ENCODE measurements at regions not wholly inside any gene's neighbourhood (a gene's known extent, or its start where the extent isn't known, plus 50 kb on each side); places are given as distances from the start of the nearest gene placed in this dataset.

DNA sequence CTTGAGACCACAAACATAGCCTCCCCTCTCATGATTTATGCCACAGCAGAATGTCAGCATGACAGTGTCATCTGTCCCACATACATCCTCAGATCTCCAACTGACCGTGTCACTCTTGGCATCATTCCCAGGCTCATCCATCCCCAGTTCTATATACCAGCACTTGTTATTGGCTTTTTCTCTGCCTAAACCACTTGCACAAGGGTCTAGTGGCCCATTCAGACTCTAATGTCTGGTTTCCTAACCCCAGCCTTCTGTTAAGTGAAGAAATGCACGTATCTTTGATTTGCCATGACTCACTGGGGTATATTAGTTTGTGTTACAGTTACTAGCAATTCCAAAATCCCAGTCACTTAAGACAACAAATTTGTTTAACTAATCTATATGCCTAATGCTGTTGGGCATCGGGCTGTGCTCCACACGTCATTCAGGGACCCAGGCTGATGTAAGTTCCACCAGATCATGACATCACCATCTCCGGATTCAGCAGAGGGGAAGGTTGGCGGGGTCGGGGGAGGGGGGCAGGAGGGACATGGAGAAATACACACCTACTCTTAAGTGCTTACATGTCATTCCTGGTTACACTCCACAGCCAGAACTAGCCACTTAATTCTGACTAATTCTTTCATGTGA, 517.4 kb downstream of the BUD13 start:
- H3K36me3 ChIP-seq (ENCODE audit: control insufficient read depth, low read length): no peaks in the 10 kb centered on the region
- no peaks in the 10 kb centered on the region for H3K9me3 ChIP-seq (ENCODE audit: control insufficient read depth, insufficient read depth, low read length)
- no peaks in the 10 kb centered on the region for H4K20me1 ChIP-seq (ENCODE audit: control insufficient read depth, insufficient read depth, low read depth, low read length)
- H3F3A ChIP-seq (ENCODE audit: control insufficient read depth, insufficient read depth): no peaks in the 10 kb centered on the region
- no peak for TF ChIP-seq EZH2phosphoT487 (IDR thresholded peaks at IDR 0.05; ENCODE audit: borderline replicate concordance, low read length)
- TF ChIP-seq, protein P1, sequence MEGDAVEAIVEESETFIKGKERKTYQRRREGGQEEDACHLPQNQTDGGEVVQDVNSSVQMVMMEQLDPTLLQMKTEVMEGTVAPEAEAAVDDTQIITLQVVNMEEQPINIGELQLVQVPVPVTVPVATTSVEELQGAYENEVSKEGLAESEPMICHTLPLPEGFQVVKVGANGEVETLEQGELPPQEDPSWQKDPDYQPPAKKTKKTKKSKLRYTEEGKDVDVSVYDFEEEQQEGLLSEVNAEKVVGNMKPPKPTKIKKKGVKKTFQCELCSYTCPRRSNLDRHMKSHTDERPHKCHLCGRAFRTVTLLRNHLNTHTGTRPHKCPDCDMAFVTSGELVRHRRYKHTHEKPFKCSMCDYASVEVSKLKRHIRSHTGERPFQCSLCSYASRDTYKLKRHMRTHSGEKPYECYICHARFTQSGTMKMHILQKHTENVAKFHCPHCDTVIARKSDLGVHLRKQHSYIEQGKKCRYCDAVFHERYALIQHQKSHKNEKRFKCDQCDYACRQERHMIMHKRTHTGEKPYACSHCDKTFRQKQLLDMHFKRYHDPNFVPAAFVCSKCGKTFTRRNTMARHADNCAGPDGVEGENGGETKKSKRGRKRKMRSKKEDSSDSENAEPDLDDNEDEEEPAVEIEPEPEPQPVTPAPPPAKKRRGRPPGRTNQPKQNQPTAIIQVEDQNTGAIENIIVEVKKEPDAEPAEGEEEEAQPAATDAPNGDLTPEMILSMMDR (IDR thresholded peaks at IDR 0.05; ENCODE audit: low read depth, low read length, poor library complexity, severe bottlenecking): no peak
- H3K27me3 ChIP-seq (ENCODE audit: control insufficient read depth, low read length): no peaks in the 10 kb centered on the region
- no peaks in the 10 kb centered on the region for H3K4me1 ChIP-seq (ENCODE audit: control insufficient read depth, low read length)
- H3K27ac ChIP-seq (ENCODE audit: low read depth, low read length): no peak overlapping the region
- no peaks in the 10 kb centered on the region for H3K9me2 ChIP-seq (replicated peaks; ENCODE audit: control insufficient read depth, low read length)
- no peak overlapping the region for H3K4me2 ChIP-seq (ENCODE audit: low read length)
- H3K4me3 ChIP-seq (ENCODE audit: low read length): no peak overlapping the region
- H3K79me2 ChIP-seq (ENCODE audit: control insufficient read depth, low read length): no peaks in the 10 kb centered on the region

DNA sequence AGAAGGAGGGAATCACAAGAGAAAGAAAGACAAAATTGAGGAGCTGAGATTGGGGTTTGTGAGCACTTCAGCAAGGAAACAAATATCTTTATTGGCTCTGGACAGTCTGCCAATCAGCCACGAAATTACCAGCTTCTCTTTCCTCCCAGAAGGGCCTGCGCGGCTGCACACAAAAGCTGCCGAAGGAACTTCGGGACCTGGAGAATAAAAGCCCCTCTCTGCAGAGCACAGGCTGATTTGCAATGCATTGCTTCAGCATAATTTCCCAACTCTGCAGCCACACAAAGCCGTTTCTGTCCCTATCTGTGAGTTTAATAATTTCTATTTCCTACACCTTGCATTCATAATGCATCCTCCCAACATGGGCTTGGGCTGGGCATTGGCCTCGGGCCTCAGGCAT, 522.6 kb downstream of the BUD13 start:
- TF ChIP-seq, protein P1 (IDR thresholded peaks at IDR 0.05; ENCODE audit: low read depth, low read length, poor library complexity, severe bottlenecking): no peak
- no peak for TF ChIP-seq EZH2phosphoT487 (IDR thresholded peaks at IDR 0.05; ENCODE audit: borderline replicate concordance, low read length)
- Histone ChIP-seq H3K79me2 (ENCODE audit: control insufficient read depth, low read length) (no peaks in the 10 kb centered on the region), H3K36me3 (ENCODE audit: control insufficient read depth, low read length) (no peaks in the 10 kb centered on the region), H3K4me3 (ENCODE audit: low read length) (no peak overlapping the region), H3K9me3 (ENCODE audit: control insufficient read depth, insufficient read depth, low read length) (no peaks in the 10 kb centered on the region), H3F3A (ENCODE audit: control insufficient read depth, insufficient read depth) (no peaks in the 10 kb centered on the region), H3K4me1 (ENCODE audit: control insufficient read depth, low read length) (no peaks in the 10 kb centered on the region), H3K4me2 (ENCODE audit: low read length) (no peak overlapping the region), H3K27ac (ENCODE audit: low read depth, low read length) (no peak overlapping the region), H3K9me2 (replicated peaks; ENCODE audit: control insufficient read depth, low read length) (no peaks in the 10 kb centered on the region), H4K20me1 (ENCODE audit: control insufficient read depth, insufficient read depth, low read depth, low read length) (no peaks in the 10 kb centered on the region), H3K27me3 (ENCODE audit: control insufficient read depth, low read length) (no peaks in the 10 kb centered on the region)

DNA sequence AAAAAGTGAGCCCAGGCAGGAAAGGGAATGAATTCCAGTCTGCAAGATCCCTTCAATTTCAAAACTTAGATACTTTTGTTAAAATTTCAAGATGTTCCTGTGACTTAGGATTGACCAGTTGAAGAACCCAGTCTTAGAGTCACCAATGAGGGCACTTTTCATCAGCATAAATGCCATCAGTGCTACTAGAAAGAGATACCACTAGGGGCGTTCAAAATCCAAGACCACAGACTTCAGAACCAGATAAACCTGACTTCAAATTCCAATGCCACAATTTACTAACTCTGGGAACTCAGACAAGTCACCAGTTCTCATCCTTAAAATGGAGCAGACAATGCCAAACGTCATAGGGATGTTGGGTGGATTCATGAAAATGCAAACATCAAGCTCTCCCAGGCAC, 523.2 kb downstream of the BUD13 start:
- TF ChIP-seq, protein P1 (IDR thresholded peaks at IDR 0.05; ENCODE audit: low read depth, low read length, poor library complexity, severe bottlenecking): no peak
- no peak for TF ChIP-seq EZH2phosphoT487 (IDR thresholded peaks at IDR 0.05; ENCODE audit: borderline replicate concordance, low read length)

More for the DNA sequence above, 523.2 kb downstream of the BUD13 start:
- Histone ChIP-seq H3K4me1 (ENCODE audit: control insufficient read depth, low read length) (no peaks in the 10 kb centered on the region), H3K27me3 (ENCODE audit: control insufficient read depth, low read length) (no peaks in the 10 kb centered on the region), H3K79me2 (ENCODE audit: control insufficient read depth, low read length) (no peaks in the 10 kb centered on the region), H3K27ac (ENCODE audit: low read depth, low read length) (no peak overlapping the region), H3K4me3 (ENCODE audit: low read length) (no peak overlapping the region), H3K9me2 (replicated peaks; ENCODE audit: control insufficient read depth, low read length) (no peaks in the 10 kb centered on the region), H3K4me2 (ENCODE audit: low read length) (no peak overlapping the region), H3K36me3 (ENCODE audit: control insufficient read depth, low read length) (no peaks in the 10 kb centered on the region), H3F3A (ENCODE audit: control insufficient read depth, insufficient read depth) (no peaks in the 10 kb centered on the region), H4K20me1 (ENCODE audit: control insufficient read depth, insufficient read depth, low read depth, low read length) (no peaks in the 10 kb centered on the region), H3K9me3 (ENCODE audit: control insufficient read depth, insufficient read depth, low read length) (no peaks in the 10 kb centered on the region)

Measured in DOHH2 (cell line).